ACC112 (cell line): ENCODE measurements at regions not wholly inside any gene's neighbourhood (a gene's known extent, or its start where the extent isn't known, plus 50 kb on each side); places are given as distances from the start of the nearest gene placed in this dataset.
"Not testable (repeated sequence)": the region's sequence is repeated elsewhere in the genome, so short reads cannot be mapped to it uniquely, and the experiment has no call there.

Source experiments
- H2AFZ ChIP-seq: fragments of 200-600 bp; sonication (generic); one replicate; pipeline ENCODE4 v1.6.0; 2017; ENCODE audit warnings: antibody characterized with exemption, low read length; ENCODE audit not compliant: unreplicated experiment
- H3K27ac ChIP-seq: fragments of 200-600 bp; sonication (generic); 2 replicates; pipeline ENCODE4 v1.5.1; 2014; ENCODE audit warnings: low read depth, mild to moderate bottlenecking, antibody characterized with exemption, low read length, moderate library complexity
- H3K27me3 ChIP-seq: fragments of 200-600 bp; sonication (generic); 2 replicates; pipeline ENCODE4 v1.6.1; 2014; ENCODE audit warnings: mild to moderate bottlenecking, antibody characterized with exemption, low read length, moderate library complexity, mixed read lengths; ENCODE audit not compliant: insufficient read depth
- H3K36me3 ChIP-seq: fragments of 200-600 bp; sonication (generic); 2 replicates; pipeline ENCODE4 v1.6.1; 2016; ENCODE audit warnings: mild to moderate bottlenecking, antibody characterized with exemption, low read length, moderate library complexity, mixed read lengths; ENCODE audit not compliant: insufficient read depth
- H3K4me1 ChIP-seq: fragments of 200-600 bp; sonication (generic); one replicate; pipeline ENCODE4 v1.6.1; 2016; ENCODE audit warnings: low read length, mixed read lengths; ENCODE audit not compliant: insufficient read depth, unreplicated experiment, control insufficient read depth
- H3K4me3 ChIP-seq: fragments of 200-600 bp; sonication (generic); 2 replicates; pipeline ENCODE4 v1.5.1; 2014; ENCODE audit warnings: mild to moderate bottlenecking, low read depth, low read length
- H3K79me2 ChIP-seq: fragments of 200-600 bp; sonication (generic); one replicate; pipeline ENCODE4 v1.6.0; 2016; ENCODE audit warnings: low read length; ENCODE audit not compliant: control insufficient read depth, unreplicated experiment, insufficient read depth

- H3K27me3 ChIP-seq, H3K79me2 ChIP-seq, H3K36me3 ChIP-seq, H2AFZ ChIP-seq, H3K4me1 ChIP-seq, H3K4me3 ChIP-seq, H3K27ac ChIP-seq: not testable (repeated sequence)
Observed at GRCh38 chr14:105684056-105684455, 157.7 kb downstream of the TMEM121 start.

GRCh38 chr14:105684597-105684996, 158.2 kb downstream of the TMEM121 start:
- not testable (repeated sequence) for H3K4me3 ChIP-seq, H3K79me2 ChIP-seq, H3K27ac ChIP-seq, H3K36me3 ChIP-seq, H3K27me3 ChIP-seq, H3K4me1 ChIP-seq, H2AFZ ChIP-seq

GRCh38 chr14:105685003-105685402, 158.6 kb downstream of the TMEM121 start:
- Histone ChIP-seq H2AFZ (no peak overlapping the region), H3K79me2 (no peaks in the 10 kb centered on the region), H3K27ac (no peak overlapping the region), H3K36me3 (no peaks in the 10 kb centered on the region), H3K4me3 (no peak overlapping the region), H3K4me1 (no peaks in the 10 kb centered on the region), H3K27me3 (no peaks in the 10 kb centered on the region)

- not testable (repeated sequence) for H3K4me3 ChIP-seq, H3K36me3 ChIP-seq, H3K27me3 ChIP-seq, H2AFZ ChIP-seq, H3K27ac ChIP-seq, H3K79me2 ChIP-seq, H3K4me1 ChIP-seq
Observed at GRCh38 chr14:105685605-105686004, 159.2 kb downstream of the TMEM121 start.

- not testable (repeated sequence) for H3K79me2 ChIP-seq, H3K27ac ChIP-seq, H2AFZ ChIP-seq, H3K36me3 ChIP-seq, H3K27me3 ChIP-seq, H3K4me3 ChIP-seq, H3K4me1 ChIP-seq
Observed at GRCh38 chr14:105686050-105686449, 159.7 kb downstream of the TMEM121 start.

GRCh38 chr14:105686462-105687170, 160.2 kb downstream of the TMEM121 start:
- not testable (repeated sequence) for H3K4me1 ChIP-seq, H3K27me3 ChIP-seq, H3K36me3 ChIP-seq, H3K27ac ChIP-seq, H2AFZ ChIP-seq, H3K79me2 ChIP-seq, H3K4me3 ChIP-seq

GRCh38 chr14:105687171-105688022, 161.0 kb downstream of the TMEM121 start:
- H3K79me2 ChIP-seq, H3K4me1 ChIP-seq, H3K27ac ChIP-seq, H2AFZ ChIP-seq, H3K36me3 ChIP-seq, H3K4me3 ChIP-seq, H3K27me3 ChIP-seq: not testable (repeated sequence)

- not testable (repeated sequence) for H3K27me3 ChIP-seq, H2AFZ ChIP-seq, H3K36me3 ChIP-seq, H3K79me2 ChIP-seq, H3K4me3 ChIP-seq, H3K27ac ChIP-seq, H3K4me1 ChIP-seq
Observed at GRCh38 chr14:105688023-105688351, 161.6 kb downstream of the TMEM121 start.

- H3K4me1 ChIP-seq, H3K79me2 ChIP-seq, H3K27ac ChIP-seq, H3K36me3 ChIP-seq, H3K27me3 ChIP-seq, H2AFZ ChIP-seq, H3K4me3 ChIP-seq: not testable (repeated sequence)
Observed at GRCh38 chr14:105688664-105689221, 162.4 kb downstream of the TMEM121 start.

GRCh38 chr14:105689722-105690121, 163.3 kb downstream of the TMEM121 start:
- H3K27ac ChIP-seq, result no peak overlapping the region

GRCh38 chr14:105690671-105691070, 164.3 kb downstream of the TMEM121 start:
- Histone ChIP-seq H3K27ac (no peak overlapping the region), H3K4me1 (no peaks in the 10 kb centered on the region), H2AFZ (no peak overlapping the region)

More at GRCh38 chr14:105689722-105690121, 163.3 kb downstream of the TMEM121 start:
- H3K4me3 ChIP-seq, result no peak overlapping the region
- H3K27me3 ChIP-seq, result no peaks in the 10 kb centered on the region
- no peaks in the 10 kb centered on the region for H3K79me2 ChIP-seq
- H2AFZ ChIP-seq, result no peak overlapping the region
- H3K36me3 ChIP-seq, result no peaks in the 10 kb centered on the region
- H3K4me1 ChIP-seq, result no peaks in the 10 kb centered on the region

More at GRCh38 chr14:105690671-105691070, 164.3 kb downstream of the TMEM121 start:
- no peaks in the 10 kb centered on the region for H3K27me3 ChIP-seq
- no peaks in the 10 kb centered on the region for H3K36me3 ChIP-seq
- no peaks in the 10 kb centered on the region for H3K79me2 ChIP-seq
- no peak overlapping the region for H3K4me3 ChIP-seq
